PC-3 (cell line): ENCODE measurements at regions not wholly inside any gene's neighbourhood (a gene's known extent, or its start where the extent isn't known, plus 50 kb on each side); places are given as distances from the start of the nearest gene placed in this dataset.

Source experiments
- ATAC-seq: fragments of 200-7000 bp; cut with Tn5 transposase; 2 replicates; pipeline ENCODE4 v1.9.1; 2020; ENCODE audit warnings: mild to moderate bottlenecking, moderate library complexity
- BruUV-seq: library from RNA; stranded (reverse); fragments of 400-500 nt; replicated peaks from 2 replicates; lab custom pipeline; 2021; lab: Mats Ljungman, UMichigan
- CTCF ChIA-PET: fragments of 300-600 bp; sonication (Branson Sonifier 250); formaldehyde crosslinking; loops from one replicate; lab custom pipeline; 2022; ENCODE audit warnings: antibody characterized with exemption; lab: Charles Lee
- POLR2A ChIA-PET: fragments of 300-600 bp; sonication (Branson Sonifier 250); formaldehyde crosslinking; loops from one replicate; lab custom pipeline; 2022; ENCODE audit warnings: antibody characterized with exemption; ENCODE audit not compliant: unreplicated experiment; lab: Charles Lee
- DNase-seq: peaks from one replicate; pipeline ENCODE4 v3.0.0-alpha.2; 2015
- H2AFZ ChIP-seq: fragments of 300-600 bp; sonication (generic); 2 replicates; pipeline ENCODE4 v1.6.0; 2016; ENCODE audit warnings: antibody characterized with exemption, low read length
- H3F3A ChIP-seq: fragments of 300-600 bp; sonication (generic); one replicate; pipeline ENCODE4 v1.6.0; 2017; ENCODE audit warnings: antibody characterized with exemption, low read length, control low read depth, mild to moderate bottlenecking; ENCODE audit not compliant: unreplicated experiment
- H3K27ac ChIP-seq: fragments of 300-600 bp; sonication (generic); 2 replicates; pipeline ENCODE4 v1.5.1; 2016; ENCODE audit warnings: mild to moderate bottlenecking, low read length
- H3K27me3 ChIP-seq: fragments of 300-600 bp; sonication (generic); 2 replicates; pipeline ENCODE4 v1.6.1; 2016; ENCODE audit warnings: low read length, mixed read lengths
- H3K36me3 ChIP-seq: fragments of 300-600 bp; sonication (generic); 2 replicates; pipeline ENCODE4 v1.6.1; 2016; ENCODE audit warnings: low read depth, mixed run types, low read length, mixed read lengths
- H3K4me1 ChIP-seq: fragments of 300-600 bp; sonication (generic); 2 replicates; pipeline ENCODE4 v1.5.1; 2016; ENCODE audit warnings: low read length; ENCODE audit not compliant: insufficient read depth
- H3K4me2 ChIP-seq: fragments of 300-600 bp; sonication (generic); 2 replicates; pipeline ENCODE4 v1.6.0; 2016; ENCODE audit warnings: low read length
- H3K4me3 ChIP-seq: fragments of 300-600 bp; sonication (generic); 2 replicates; pipeline ENCODE4 v1.5.1; 2016; ENCODE audit warnings: mild to moderate bottlenecking, low read length, mixed read lengths
- H3K79me2 ChIP-seq: fragments of 300-600 bp; sonication (generic); 2 replicates; pipeline ENCODE4 v1.6.1; 2017; ENCODE audit warnings: low read length, mixed read lengths
- H3K9ac ChIP-seq: fragments of 300-600 bp; sonication (generic); 2 replicates; pipeline ENCODE4 v1.6.0; 2016; ENCODE audit warnings: mild to moderate bottlenecking, low read length
- H3K9me2 ChIP-seq: fragments of 300-600 bp; sonication (generic); replicated peaks from 2 replicates; pipeline ENCODE4 v1.6.1; 2016; ENCODE audit warnings: mixed run types, low read length, mixed read lengths
- H3K9me3 ChIP-seq: fragments of 300-600 bp; sonication (generic); 2 replicates; pipeline ENCODE4 v1.6.1; 2016; ENCODE audit warnings: low read length, mixed read lengths
- H4K20me1 ChIP-seq: fragments of 300-600 bp; sonication (generic); 2 replicates; pipeline ENCODE4 v1.6.1; 2016; ENCODE audit warnings: low read length, mixed read lengths
- EZH2 ChIP-seq: fragments of 300-600 bp; sonication (generic); IDR thresholded peaks from one replicate; pipeline ENCODE4 v1.6.1; 2017; ENCODE audit warnings: antibody characterized with exemption, mild to moderate bottlenecking, low read length; ENCODE audit not compliant: unreplicated experiment
- EZH2phosphoT487 ChIP-seq: fragments of 300-600 bp; sonication (generic); IDR thresholded peaks from 2 replicates; pipeline ENCODE4 v1.6.1; 2018; ENCODE audit warnings: mild to moderate bottlenecking, antibody characterized with exemption, low read length, borderline replicate concordance
- intact Hi-C: fragments of 100-400 bp; cut with micrococcal nuclease; formaldehyde crosslinking; loops from 2 replicates; pipeline ENCODE4 v1.9.0; 2023
- TF ChIP-seq, protein P1 (sequence below): fragments of 300-600 bp; sonication (generic); conservative IDR thresholded peaks from 2 replicates; pipeline ENCODE4 v1.5.1; 2017; ENCODE audit warnings: antibody characterized with exemption, low read depth, mild to moderate bottlenecking, low read length

DNA sequence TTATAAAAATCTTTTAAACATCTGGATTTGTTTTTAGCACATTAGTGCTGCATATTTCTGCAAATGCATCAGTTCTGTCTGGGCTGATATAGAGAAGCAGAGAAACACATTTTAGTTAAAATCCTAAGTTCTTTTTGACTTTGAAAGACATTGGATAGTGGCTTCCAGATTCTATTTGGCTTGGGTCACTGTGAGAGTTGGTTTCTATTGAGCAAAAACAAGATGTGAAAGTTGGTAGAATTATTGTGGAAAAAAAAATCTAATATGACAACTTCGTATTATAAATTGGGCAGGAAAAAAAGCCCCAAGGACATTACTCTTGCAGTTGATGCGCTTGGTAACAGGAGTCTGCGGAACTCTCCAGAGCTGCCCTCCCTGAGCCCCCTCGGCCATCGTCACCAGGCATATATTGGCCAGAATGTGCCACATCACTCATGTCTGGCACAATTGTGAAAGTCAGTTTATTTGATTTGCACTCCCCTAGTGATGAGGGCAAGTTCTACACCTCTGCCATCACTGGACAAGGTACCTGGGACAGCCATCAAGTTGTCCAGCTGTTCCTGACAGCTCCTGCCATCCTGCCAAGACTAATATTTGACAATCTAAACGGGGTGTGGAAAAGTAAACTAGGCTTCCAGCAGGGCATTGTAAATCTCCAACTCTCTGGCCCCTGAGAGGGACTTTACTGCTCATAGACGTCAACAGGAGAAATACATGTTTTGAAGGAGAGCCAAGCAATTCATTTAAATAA is 334.5 kb downstream of the TENT4A start:
- ChIA-PET POLR2A (no interaction called here), CTCF (no interaction called here)
- H3K27ac ChIP-seq: no peak overlapping the region
- H3K79me2 ChIP-seq: no peaks in the 10 kb centered on the region
- TF ChIP-seq, protein P1, sequence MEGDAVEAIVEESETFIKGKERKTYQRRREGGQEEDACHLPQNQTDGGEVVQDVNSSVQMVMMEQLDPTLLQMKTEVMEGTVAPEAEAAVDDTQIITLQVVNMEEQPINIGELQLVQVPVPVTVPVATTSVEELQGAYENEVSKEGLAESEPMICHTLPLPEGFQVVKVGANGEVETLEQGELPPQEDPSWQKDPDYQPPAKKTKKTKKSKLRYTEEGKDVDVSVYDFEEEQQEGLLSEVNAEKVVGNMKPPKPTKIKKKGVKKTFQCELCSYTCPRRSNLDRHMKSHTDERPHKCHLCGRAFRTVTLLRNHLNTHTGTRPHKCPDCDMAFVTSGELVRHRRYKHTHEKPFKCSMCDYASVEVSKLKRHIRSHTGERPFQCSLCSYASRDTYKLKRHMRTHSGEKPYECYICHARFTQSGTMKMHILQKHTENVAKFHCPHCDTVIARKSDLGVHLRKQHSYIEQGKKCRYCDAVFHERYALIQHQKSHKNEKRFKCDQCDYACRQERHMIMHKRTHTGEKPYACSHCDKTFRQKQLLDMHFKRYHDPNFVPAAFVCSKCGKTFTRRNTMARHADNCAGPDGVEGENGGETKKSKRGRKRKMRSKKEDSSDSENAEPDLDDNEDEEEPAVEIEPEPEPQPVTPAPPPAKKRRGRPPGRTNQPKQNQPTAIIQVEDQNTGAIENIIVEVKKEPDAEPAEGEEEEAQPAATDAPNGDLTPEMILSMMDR: no peak
- TF ChIP-seq EZH2phosphoT487 (no peak), EZH2 (no peak)
- intact Hi-C loops: no loop called here
- no peaks in the 10 kb centered on the region for H3K9me2 ChIP-seq
- H3K4me3 ChIP-seq: no peak overlapping the region
- BruUV-seq: no TSS peak
- no peak overlapping the region for H3K9ac ChIP-seq
- H3K27me3 ChIP-seq: peaks cover 52% of the 10 kb centered on the region
- DNase-seq (no peak), ATAC-seq (no peak)
- H3F3A ChIP-seq: no peaks in the 10 kb centered on the region
- no peaks in the 10 kb centered on the region for H3K9me3 ChIP-seq
- H3K36me3 ChIP-seq: no peaks in the 10 kb centered on the region
- H3K4me2 ChIP-seq: no peak overlapping the region
- no peaks in the 10 kb centered on the region for H3K4me1 ChIP-seq
- H4K20me1 ChIP-seq: no peaks in the 10 kb centered on the region
- no peak overlapping the region for H2AFZ ChIP-seq

DNA sequence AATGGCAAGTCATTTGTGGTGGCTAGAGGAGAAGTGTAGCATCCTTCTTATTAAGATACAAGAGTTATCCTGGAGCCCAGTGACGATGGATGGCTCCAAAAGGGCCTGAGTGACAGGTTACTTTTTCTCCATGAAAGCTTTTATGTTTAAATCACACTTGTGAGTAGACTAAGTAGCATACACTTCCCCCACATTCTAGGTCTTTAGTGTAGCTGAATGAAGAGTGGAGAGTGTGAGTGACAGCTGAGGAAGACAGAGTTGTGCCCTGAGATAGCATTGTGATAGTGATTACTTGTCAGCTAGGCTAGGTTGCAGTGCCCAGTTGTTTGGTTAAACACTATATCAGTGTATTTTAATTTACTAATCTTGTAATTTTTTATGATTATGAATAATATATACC is 337.8 kb downstream of the TENT4A start:
- ATAC-seq: no peak
- no peaks in the 10 kb centered on the region for H3K36me3 ChIP-seq
- H3F3A ChIP-seq: no peaks in the 10 kb centered on the region
- H2AFZ ChIP-seq: no peak overlapping the region
- no peak overlapping the region for H3K27ac ChIP-seq
- H3K27me3 ChIP-seq: peaks cover 23% of the 10 kb centered on the region
- BruUV-seq: no TSS peak
- ChIA-PET CTCF (no interaction called here), POLR2A (no interaction called here)
- H3K4me1 ChIP-seq: no peaks in the 10 kb centered on the region
- no peaks in the 10 kb centered on the region for H3K9me2 ChIP-seq
- no peaks in the 10 kb centered on the region for H3K79me2 ChIP-seq
- intact Hi-C loops: no loop called here
- no peaks in the 10 kb centered on the region for H4K20me1 ChIP-seq
- H3K9me3 ChIP-seq: no peaks in the 10 kb centered on the region
- TF ChIP-seq EZH2phosphoT487: no peak
- TF ChIP-seq EZH2: no peak
- TF ChIP-seq, protein P1: no peak
- H3K4me3 ChIP-seq: no peak overlapping the region
- no peak for DNase-seq
- no peak overlapping the region for H3K4me2 ChIP-seq
- no peak overlapping the region for H3K9ac ChIP-seq

GRCh38 chr5:7053125-7053524 is 339.9 kb downstream of the TENT4A start:
- H3K9ac ChIP-seq: no peak overlapping the region
- no peak for TF ChIP-seq EZH2phosphoT487
- TF ChIP-seq EZH2: no peak
- TF ChIP-seq, protein P1: no peak
- no peak for DNase-seq
- BruUV-seq: no TSS peak
- no peak overlapping the region for H2AFZ ChIP-seq
- H3K4me1 ChIP-seq: no peaks in the 10 kb centered on the region
- H3K27ac ChIP-seq: no peak overlapping the region
- no peak overlapping the region for H3K4me3 ChIP-seq
- H4K20me1 ChIP-seq: no peaks in the 10 kb centered on the region
- H3F3A ChIP-seq: no peaks in the 10 kb centered on the region
- no peaks in the 10 kb centered on the region for H3K36me3 ChIP-seq
- H3K27me3 ChIP-seq: peaks cover 27% of the 10 kb centered on the region
- no peaks in the 10 kb centered on the region for H3K79me2 ChIP-seq
- H3K9me3 ChIP-seq: no peaks in the 10 kb centered on the region
- no peaks in the 10 kb centered on the region for H3K9me2 ChIP-seq
- ChIA-PET POLR2A (no interaction called here), CTCF (no interaction called here)
- intact Hi-C loops: no loop called here
- ATAC-seq: no peak
- no peak overlapping the region for H3K4me2 ChIP-seq
